Stimulated activated naive CD8-positive, alpha-beta T cell treated with anti-CD3 and anti-CD28 coated beads, Interleukin-15, Interleukin-2, amounts not matched to agents 100 ng/mL and 50 ng/mL, for 24 hours (primary cell): ENCODE measurements at regions not wholly inside any gene's neighbourhood (a gene's known extent, or its start where the extent isn't known, plus 50 kb on each side); places are given as distances from the start of the nearest gene placed in this dataset.
"Not testable (repeated sequence)": the region's sequence is repeated elsewhere in the genome, so short reads cannot be mapped to it uniquely, and the experiment has no call there.

Source experiments
- H3K27ac Mint-ChIP-seq: one replicate; pipeline ENCODE4 v1.8.0; 2021; ENCODE audit warnings: mild to moderate bottlenecking, mixed read lengths
- H3K27me3 Mint-ChIP-seq: one replicate; pipeline ENCODE4 v1.8.0; 2021; ENCODE audit warnings: mixed read lengths
- H3K36me3 Mint-ChIP-seq: one replicate; pipeline ENCODE4 v1.8.0; 2021; ENCODE audit warnings: low read depth, mixed read lengths
- H3K4me1 Mint-ChIP-seq: one replicate; pipeline ENCODE4 v1.8.0; 2021; ENCODE audit warnings: low read depth, mixed read lengths
- H3K4me3 Mint-ChIP-seq: one replicate; pipeline ENCODE4 v1.8.0; 2021; ENCODE audit warnings: mild to moderate bottlenecking, mixed read lengths
- H3K9me3 Mint-ChIP-seq: one replicate; pipeline ENCODE4 v1.8.0; 2021; ENCODE audit warnings: mixed read lengths

- H3K4me3 Mint-ChIP-seq, result no peak overlapping the region
- H3K36me3 Mint-ChIP-seq, result no peaks in the 10 kb centered on the region
- H3K9me3 Mint-ChIP-seq, result no peaks in the 10 kb centered on the region
- H3K27ac Mint-ChIP-seq, result no peak overlapping the region
- no peaks in the 10 kb centered on the region for H3K4me1 Mint-ChIP-seq
- no peaks in the 10 kb centered on the region for H3K27me3 Mint-ChIP-seq
These were observed 187.9 kb upstream of the HS6ST1 start for GRCh38 chr2:128506534-128506933.

- peaks cover 16% of the 10 kb centered on the region for H3K4me1 Mint-ChIP-seq
- no peaks in the 10 kb centered on the region for H3K27me3 Mint-ChIP-seq
- no peak overlapping the region for H3K4me3 Mint-ChIP-seq
- H3K9me3 Mint-ChIP-seq, result no peaks in the 10 kb centered on the region
- H3K27ac Mint-ChIP-seq, result no peak overlapping the region
- H3K36me3 Mint-ChIP-seq, result no peaks in the 10 kb centered on the region
These were observed 192.2 kb upstream of the HS6ST1 start for GRCh38 chr2:128510701-128511397.

DNA sequence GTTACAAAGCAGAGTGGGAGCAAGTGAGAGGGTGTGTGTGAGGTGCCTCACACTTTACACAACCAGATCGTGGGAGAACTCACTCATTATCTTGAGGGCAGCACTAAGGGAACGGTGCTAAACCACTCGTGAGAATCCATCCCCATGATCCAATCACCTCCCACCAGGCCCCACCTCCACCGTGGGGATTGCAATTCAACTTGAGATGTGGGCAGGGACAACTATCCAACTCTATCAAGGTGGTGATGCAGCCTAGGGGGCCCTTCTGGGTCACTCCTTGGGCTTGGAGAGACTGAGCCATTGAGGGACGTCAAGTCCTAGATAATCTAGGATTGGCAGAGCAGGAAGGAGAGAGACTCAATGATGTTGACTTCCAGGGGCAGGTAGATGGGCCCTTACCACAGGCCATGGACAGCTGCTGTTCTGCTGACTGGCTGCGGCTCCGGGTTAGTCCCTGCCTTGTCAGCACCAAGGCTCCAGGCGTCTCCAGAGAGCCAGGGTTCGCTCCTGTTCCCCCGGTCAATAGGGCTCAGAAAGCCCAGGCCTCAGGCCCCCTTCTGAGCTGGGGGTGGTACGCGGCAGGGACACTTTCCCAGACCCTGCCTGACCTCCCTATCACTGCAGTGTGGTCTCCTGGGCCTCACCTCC, 193.2 kb upstream of the HS6ST1 start:
- Mint-ChIP-seq H3K27ac (no peak overlapping the region), H3K36me3 (no peaks in the 10 kb centered on the region), H3K4me1 (peaks cover 16% of the 10 kb centered on the region), H3K9me3 (no peaks in the 10 kb centered on the region), H3K27me3 (no peaks in the 10 kb centered on the region), H3K4me3 (no peak overlapping the region)

- H3K4me3 Mint-ChIP-seq, result no peak overlapping the region
- no peak overlapping the region for H3K27ac Mint-ChIP-seq
- H3K9me3 Mint-ChIP-seq, result no peaks in the 10 kb centered on the region
- no peaks in the 10 kb centered on the region for H3K27me3 Mint-ChIP-seq
- no peaks in the 10 kb centered on the region for H3K36me3 Mint-ChIP-seq
- H3K4me1 Mint-ChIP-seq, result peaks cover 16% of the 10 kb centered on the region
These were observed 193.9 kb upstream of the HS6ST1 start for GRCh38 chr2:128512379-128513115.

DNA sequence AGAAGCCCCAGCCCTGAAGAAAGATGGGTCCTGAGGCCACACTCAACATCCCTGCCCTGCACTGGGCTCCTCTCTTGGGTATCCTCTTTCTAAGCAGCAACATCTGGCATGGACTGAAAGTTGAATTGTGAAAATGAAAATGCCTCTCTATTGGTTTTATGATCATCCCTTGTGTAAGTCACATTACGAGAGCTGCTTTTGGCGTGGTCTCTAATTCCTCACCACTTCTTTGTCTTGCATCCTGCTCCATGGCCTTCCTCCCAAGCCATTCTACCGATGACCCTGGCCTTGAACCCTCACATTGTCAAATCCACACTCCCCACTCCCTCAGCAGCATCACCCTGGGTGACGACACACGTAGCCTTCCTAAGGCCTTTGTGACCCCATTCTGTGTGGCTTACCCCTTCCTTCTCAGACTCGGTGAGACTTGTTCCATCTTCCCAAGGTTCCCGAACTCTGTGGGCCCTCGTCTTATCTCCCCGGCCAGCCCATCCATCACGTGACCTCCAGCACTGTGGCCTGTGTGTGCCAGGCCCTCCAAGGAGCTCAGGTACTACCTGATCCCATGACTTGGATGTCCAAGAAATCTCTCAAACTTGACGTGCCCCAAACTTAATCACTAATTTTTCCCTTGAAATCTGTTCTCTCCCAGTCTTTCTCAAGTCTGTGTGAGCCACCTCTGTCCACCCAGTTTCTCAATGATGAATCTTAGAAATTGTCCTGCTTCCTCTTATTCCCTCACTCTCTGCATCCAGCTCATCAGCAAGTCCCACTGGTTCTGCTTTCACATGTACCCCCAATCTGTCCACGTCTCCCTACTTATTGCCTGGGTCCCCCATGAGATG, 194.7 kb upstream of the HS6ST1 start:
- Mint-ChIP-seq H3K36me3 (no peaks in the 10 kb centered on the region), H3K9me3 (no peaks in the 10 kb centered on the region), H3K27me3 (no peaks in the 10 kb centered on the region), H3K4me1 (peaks cover 16% of the 10 kb centered on the region), H3K27ac (no peak overlapping the region), H3K4me3 (no peak overlapping the region)

- Mint-ChIP-seq H3K4me3 (no peak overlapping the region), H3K9me3 (no peaks in the 10 kb centered on the region), H3K27ac (no peak overlapping the region), H3K36me3 (no peaks in the 10 kb centered on the region), H3K4me1 (peaks cover 16% of the 10 kb centered on the region), H3K27me3 (no peaks in the 10 kb centered on the region)
These were observed 195.3 kb upstream of the HS6ST1 start for GRCh38 chr2:128513961-128514283.

- Mint-ChIP-seq H3K9me3 (no peaks in the 10 kb centered on the region), H3K4me3 (no peak overlapping the region), H3K27ac (no peak overlapping the region), H3K27me3 (no peaks in the 10 kb centered on the region), H3K36me3 (no peaks in the 10 kb centered on the region), H3K4me1 (peaks cover 16% of the 10 kb centered on the region)
These were observed 195.9 kb upstream of the HS6ST1 start for GRCh38 chr2:128514555-128514955.

DNA sequence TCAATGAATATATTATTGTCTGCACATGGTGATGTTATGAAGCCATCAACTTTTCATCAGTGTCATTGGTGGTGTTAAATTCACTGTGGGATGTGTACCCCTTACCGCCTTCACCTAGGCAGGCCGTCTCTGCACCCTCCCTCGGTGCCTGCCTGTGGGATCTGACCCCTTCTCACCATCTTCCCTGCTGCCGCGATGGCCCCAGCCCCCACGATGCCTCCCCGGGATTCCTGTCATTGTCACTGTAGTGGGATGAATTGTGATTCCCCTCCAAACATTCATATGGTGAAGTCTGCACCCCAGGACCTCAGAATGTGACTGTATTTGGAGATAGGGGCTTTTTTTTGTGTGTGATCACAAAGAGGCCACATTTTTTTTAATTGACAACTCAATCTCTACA, 198.3 kb upstream of the HS6ST1 start:
- Mint-ChIP-seq H3K4me1 (peaks cover 28% of the 10 kb centered on the region), H3K27ac (no peak overlapping the region), H3K27me3 (no peaks in the 10 kb centered on the region), H3K9me3 (no peaks in the 10 kb centered on the region), H3K4me3 (no peak overlapping the region), H3K36me3 (no peaks in the 10 kb centered on the region)

- H3K4me1 Mint-ChIP-seq, result peaks cover 20% of the 10 kb centered on the region
- not testable (repeated sequence) for H3K4me3 Mint-ChIP-seq, H3K36me3 Mint-ChIP-seq, H3K9me3 Mint-ChIP-seq, H3K27ac Mint-ChIP-seq, H3K27me3 Mint-ChIP-seq
These were observed 200.4 kb upstream of the HS6ST1 start for GRCh38 chr2:128519028-128519427.

- Mint-ChIP-seq H3K27me3 (no peaks in the 10 kb centered on the region), H3K9me3 (no peaks in the 10 kb centered on the region), H3K27ac (no peak overlapping the region), H3K4me1 (peaks cover 13% of the 10 kb centered on the region), H3K36me3 (no peaks in the 10 kb centered on the region), H3K4me3 (no peak overlapping the region)
These were observed 201.0 kb upstream of the HS6ST1 start for GRCh38 chr2:128519517-128520215.

GRCh38 chr2:128520340-128520739, 201.7 kb upstream of the HS6ST1 start:
- H3K9me3 Mint-ChIP-seq, result no peaks in the 10 kb centered on the region
- no peak overlapping the region for H3K27ac Mint-ChIP-seq
- H3K4me3 Mint-ChIP-seq, result no peak overlapping the region
- no peaks in the 10 kb centered on the region for H3K36me3 Mint-ChIP-seq
- peaks cover 12% of the 10 kb centered on the region for H3K4me1 Mint-ChIP-seq
- no peaks in the 10 kb centered on the region for H3K27me3 Mint-ChIP-seq

GRCh38 chr2:128520791-128521190, 202.1 kb upstream of the HS6ST1 start:
- no peaks in the 10 kb centered on the region for H3K27me3 Mint-ChIP-seq
- H3K9me3 Mint-ChIP-seq, result no peaks in the 10 kb centered on the region
- H3K4me3 Mint-ChIP-seq, result no peak overlapping the region
- no peak overlapping the region for H3K27ac Mint-ChIP-seq
- peaks cover 12% of the 10 kb centered on the region for H3K4me1 Mint-ChIP-seq
- no peaks in the 10 kb centered on the region for H3K36me3 Mint-ChIP-seq

DNA sequence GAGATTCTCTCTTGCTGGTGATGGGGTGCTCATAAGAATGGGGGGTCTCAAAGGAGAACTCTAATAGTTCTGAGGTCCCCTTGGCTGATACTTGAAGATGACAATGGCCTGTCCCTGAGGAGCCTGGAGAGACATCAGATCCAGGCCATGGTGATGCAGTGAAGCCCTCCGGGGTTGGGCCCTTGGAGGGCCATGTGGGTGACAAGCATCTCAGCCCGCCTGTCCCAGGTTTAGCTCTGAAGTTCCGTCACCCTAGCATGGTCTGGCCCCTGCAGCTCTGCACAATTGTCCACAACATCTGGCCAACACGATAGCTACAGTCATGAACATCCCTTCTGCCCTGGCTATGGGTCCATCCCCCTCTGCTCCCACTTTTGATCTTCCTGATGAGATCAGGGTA, 202.8 kb upstream of the HS6ST1 start:
- Mint-ChIP-seq H3K9me3 (no peaks in the 10 kb centered on the region), H3K36me3 (no peaks in the 10 kb centered on the region), H3K4me1 (peaks cover 12% of the 10 kb centered on the region), H3K4me3 (no peak overlapping the region), H3K27me3 (no peaks in the 10 kb centered on the region), H3K27ac (no peak overlapping the region)

DNA sequence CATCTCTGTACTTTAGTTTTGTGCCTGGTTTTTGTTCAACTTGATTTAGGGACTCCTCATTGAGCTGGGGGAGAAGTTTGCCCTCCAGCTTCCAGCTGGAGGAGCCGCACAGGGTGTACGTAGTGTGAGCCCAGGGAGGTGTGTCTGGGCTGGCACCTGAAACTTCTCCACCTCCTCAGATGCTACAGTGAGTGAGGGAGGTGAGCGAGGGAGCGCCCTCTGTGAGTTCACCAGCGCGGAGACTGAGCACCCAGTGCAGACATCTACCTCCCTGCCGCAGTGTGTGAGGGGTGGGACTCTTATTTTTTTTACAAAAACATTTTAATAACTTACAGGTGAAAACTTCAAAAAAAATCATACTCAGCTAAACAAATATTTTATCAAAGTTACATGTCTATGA, 204.2 kb upstream of the HS6ST1 start:
- no peaks in the 10 kb centered on the region for H3K9me3 Mint-ChIP-seq
- no peaks in the 10 kb centered on the region for H3K27me3 Mint-ChIP-seq
- H3K4me3 Mint-ChIP-seq, result no peak overlapping the region
- peaks cover 12% of the 10 kb centered on the region for H3K4me1 Mint-ChIP-seq
- no peak overlapping the region for H3K27ac Mint-ChIP-seq
- H3K36me3 Mint-ChIP-seq, result no peaks in the 10 kb centered on the region
